ENCODE measurements at regions not wholly inside any gene's neighbourhood (a gene's known extent, or its start where the extent isn't known, plus 50 kb on each side); places are given as distances from the start of the nearest gene placed in this dataset.

GRCh38 chr5:38046103-38046502 lies 206.3 kb upstream of the GDNF start:
- intact Hi-C loops (cut with DNase I) = no loop called here
- no peak for DNase-seq (ENCODE audit: low spot score)

DNA sequence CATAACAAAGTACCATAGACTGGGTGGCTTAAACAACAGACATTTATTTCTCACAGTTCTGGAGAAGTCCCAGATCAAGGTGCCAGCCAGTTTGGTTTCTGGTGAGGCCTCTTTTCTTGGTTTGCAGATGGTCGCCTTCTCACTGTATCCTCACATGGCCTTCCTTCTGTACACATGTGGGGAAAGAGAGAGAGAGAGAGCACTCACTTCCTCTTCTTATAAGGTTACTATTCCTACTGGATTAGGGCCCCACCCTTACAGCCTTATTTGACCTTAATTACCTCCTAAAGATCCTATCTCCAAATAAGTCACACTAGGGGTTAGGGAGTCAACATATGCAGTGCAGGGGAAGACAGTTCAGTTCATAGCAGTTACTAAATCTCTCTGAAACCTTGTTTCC lies 205.6 kb upstream of the GDNF start:
- intact Hi-C loops (cut with DNase I) = no loop called here
- no peak for DNase-seq (ENCODE audit: low spot score)

DNA sequence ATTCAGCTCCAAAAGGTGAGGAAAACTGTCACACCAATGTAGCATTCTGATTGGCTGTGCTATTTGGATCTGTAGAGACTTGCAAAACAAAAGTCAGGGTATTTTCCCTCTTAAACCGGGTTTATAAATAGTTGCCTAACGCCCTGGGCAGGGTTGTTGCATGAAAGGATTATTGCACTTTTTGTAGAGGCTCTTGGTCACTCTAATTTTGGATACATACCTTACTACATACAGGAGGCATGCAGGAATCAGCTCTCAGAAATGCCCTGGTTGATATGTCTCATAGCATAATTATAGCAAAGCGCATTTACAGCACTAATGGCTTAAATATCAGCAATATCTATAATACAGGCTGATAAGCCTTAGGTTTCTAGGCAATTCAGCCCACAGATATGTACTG lies 200.0 kb upstream of the GDNF start:
- no peak for DNase-seq (ENCODE audit: low spot score)
- intact Hi-C loops (cut with DNase I) = no loop called here

DNA sequence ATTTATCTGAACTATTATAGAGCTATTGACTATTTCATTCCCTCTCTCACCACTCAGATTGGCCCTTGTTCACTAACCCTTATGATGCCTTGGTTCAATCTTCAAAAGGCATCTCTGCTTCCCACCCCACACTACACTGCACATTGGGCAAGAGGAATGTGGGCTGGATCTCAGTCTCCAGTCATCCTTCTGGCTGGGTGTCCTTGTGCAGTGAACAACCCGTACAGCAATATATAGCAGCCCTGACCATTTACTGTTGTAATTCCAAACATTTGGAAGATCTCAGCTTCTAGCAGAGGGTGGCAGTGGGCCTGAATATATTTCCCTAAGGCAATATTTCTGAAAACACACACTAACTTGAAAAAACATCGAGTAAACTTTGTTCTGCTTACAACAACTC lies 199.2 kb upstream of the GDNF start:
- DNase-seq (ENCODE audit: low spot score) = no peak
- intact Hi-C loops (cut with DNase I) = no loop called here

DNA sequence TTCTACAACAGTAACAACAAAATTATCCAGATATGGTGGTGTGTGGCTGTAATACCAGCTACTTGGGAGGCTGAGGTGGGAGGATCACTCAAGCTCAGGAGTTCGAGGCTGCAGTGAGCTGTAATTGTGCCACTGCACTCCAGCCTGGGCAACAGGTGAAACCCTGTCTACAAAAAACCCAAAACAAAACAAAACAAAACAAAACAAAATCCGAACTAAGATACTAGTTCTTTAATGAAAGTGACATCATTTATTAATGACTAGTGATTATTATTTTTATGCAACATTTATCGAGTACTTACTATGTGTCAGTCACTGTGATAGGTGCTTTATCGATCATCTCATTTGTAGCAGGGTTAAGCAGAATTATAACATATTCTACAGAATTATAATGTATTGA lies 196.9 kb upstream of the GDNF start:
- intact Hi-C loops (cut with DNase I) = no loop called here
- no peak for DNase-seq (ENCODE audit: low spot score)

- no peak for DNase-seq (ENCODE audit: low spot score)
- intact Hi-C loops (cut with DNase I) = no loop called here
Measured at GRCh38 chr5:38032149-38032548, 192.3 kb upstream of the GDNF start.

DNA sequence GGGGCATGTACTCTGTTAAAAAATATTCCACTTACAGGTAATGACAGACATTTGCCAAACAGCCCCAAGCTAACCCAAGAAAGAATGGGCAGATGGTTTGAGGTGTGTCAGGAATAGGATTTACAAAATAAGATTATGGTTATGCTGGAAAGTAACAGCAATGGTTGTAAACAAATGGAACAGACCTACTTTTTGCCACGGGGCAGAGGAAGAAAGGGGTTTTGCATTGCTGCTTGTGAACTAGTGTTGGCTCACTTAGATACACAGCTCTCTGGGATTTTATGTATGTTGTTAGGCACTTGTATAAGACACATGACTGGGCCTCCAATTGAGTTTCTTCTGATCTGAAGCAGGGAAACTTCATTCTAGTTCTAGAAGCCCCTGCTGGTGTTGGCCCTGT lies 191.5 kb upstream of the GDNF start:
- intact Hi-C loops (cut with DNase I) = no loop called here
- no peak for DNase-seq (ENCODE audit: low spot score)

DNA sequence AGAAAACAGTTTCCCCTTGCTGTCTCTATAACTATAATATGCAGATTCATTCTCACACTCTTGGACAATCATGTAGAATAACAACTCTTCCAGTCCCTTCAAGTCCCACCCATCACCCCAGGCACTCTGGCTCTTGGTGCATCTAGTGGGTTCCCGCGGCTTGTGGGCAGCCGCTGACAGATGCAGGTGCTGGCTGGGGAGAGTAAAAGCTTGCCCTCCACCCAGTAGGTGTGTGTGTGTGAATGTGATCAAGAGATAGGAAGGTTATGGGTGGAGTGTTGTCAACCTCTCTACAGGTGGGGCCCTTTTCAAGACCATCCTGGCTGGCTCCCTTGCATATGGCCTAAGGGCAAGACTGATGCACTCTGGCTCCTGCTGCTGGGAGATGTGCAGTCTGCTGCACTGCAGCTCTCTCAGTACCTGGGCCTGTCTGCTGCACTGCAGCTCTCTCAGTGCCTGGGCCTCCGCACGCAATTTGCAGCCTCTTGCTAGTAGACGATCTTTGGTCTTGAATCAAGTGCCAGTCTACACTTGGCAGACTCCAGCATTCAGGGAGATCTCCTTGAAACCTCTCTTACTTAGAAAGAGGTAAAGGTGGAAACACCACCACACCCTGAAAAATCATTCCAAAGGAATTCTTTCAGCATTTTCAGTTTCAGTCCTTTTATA lies 189.7 kb upstream of the GDNF start:
- intact Hi-C loops (cut with DNase I) = no loop called here

GRCh38 chr5:38023799-38024198 lies 184.0 kb upstream of the GDNF start:
- intact Hi-C loops (cut with DNase I) = no loop called here
- no peak for DNase-seq (ENCODE audit: low spot score)

More for the DNA sequence above, 189.7 kb upstream of the GDNF start:
- no peak for DNase-seq (ENCODE audit: low spot score)

DNA sequence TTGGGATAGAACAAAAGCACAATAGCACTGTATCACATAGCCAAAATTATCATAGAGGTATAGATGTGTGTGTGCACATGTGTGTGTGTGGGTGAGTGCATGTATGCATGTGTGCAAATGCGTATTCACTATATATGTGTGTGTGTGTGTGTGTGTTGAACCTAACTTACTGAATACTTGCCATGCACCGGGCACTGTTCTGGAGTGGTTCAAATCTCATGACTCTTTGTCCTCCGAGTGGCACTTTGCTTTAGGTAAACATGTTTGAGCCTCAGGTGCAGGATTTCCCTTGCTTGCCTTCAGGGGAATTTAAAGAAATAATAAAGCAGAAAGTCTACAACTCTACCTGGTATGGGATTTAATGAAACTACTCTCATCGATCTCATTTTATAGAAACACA lies 183.5 kb upstream of the GDNF start:
- DNase-seq (ENCODE audit: low spot score) = no peak
- intact Hi-C loops (cut with DNase I) = no loop called here

- intact Hi-C loops (cut with DNase I) = no loop called here
- DNase-seq (ENCODE audit: low spot score) = no peak
Measured at GRCh38 chr5:38022631-38023030, 182.8 kb upstream of the GDNF start.

DNA sequence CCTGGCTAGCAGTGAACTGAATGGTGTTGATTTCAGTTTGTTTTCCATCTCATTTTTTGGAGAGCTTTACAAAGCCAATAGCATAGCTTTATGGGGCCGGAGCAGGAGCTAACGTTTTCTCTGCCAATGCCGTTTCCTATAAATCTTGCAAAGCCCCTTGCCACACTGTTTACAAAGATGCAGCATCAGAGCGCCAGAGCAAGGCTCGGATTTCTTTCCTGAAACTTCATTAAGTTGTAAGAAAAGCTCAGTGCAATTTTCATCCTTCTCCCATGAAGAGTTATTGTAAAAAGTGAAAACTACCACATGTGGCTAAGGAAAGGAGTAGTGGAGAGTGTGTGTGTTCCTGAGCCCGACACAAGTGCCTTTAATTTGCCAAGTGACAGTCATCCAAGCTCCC lies 178.2 kb upstream of the GDNF start:
- DNase-seq (ENCODE audit: low spot score) = no peak
- intact Hi-C loops (cut with DNase I) = no loop called here

DNA sequence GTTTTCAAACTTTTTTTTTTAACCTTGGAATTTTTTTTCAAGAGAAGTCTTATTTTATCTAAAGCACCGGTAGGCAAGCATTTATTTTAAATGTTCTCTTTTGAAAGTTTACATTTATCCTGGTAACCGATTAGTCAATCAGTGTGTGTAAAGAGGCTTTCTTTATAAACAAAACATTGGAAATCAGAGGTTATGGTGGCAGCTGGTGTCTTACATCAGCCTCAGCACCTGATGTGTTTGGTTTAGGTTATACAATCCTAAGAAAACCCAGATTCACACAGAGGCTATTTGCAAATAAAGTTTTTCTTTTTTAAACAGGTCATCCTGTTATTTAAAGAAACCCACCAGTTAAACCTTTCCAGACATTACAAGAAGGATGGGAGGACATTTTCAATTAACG lies 173.3 kb upstream of the GDNF start:
- DNase-seq (ENCODE audit: low spot score) = no peak
- intact Hi-C loops (cut with DNase I) = no loop called here

DNA sequence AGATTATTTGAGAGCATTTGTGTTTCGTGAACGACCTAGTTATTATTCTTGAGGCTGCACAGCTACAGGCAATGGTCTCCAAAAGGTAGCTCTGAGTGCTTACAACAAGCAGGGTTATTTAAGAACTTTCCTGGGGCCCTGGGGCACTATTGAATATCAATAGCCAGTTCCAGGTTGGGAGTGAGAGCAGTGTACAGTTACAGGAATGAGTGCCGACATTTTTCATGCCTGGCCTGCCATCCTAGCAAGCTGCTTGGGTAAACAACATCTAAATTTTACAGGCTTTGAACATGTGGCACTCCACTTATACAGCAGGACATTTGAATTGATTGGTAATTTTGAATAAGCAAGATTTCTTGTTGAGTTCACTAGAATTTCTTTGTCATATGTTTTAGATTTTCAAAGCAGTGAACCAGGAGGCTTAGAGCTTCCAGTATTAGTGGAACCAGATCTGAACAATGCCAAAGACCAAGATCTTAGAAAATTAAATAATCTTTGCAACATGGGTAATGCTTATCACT lies 171.9 kb upstream of the GDNF start:
- no peak for DNase-seq (ENCODE audit: low spot score)
- intact Hi-C loops (cut with DNase I) = no loop called here

- intact Hi-C loops (cut with DNase I) = no loop called here
- no peak for DNase-seq (ENCODE audit: low spot score)
Measured at GRCh38 chr5:38009749-38010358, 170.0 kb upstream of the GDNF start.

DNA sequence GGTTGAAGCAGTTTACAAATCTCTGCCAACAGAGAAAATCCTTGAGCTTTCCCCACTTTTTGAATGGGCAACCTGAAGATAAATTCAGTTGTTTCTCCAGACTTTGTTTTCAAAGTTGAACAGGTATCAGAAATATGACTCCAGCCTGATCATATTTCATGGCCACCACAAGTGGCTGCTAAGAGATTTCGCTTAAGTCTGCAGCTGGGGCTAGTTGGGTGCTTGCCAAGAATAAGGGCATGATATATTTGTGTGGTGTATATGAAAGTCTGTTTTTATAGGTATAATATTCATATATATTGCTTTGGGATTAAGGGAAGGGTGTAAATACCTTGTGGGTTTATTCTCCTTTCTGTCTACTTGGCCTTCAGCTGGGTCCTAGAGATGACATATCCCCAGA lies 168.4 kb upstream of the GDNF start:
- intact Hi-C loops (cut with DNase I) = no loop called here
- no peak for DNase-seq (ENCODE audit: low spot score)

- no peak for DNase-seq (ENCODE audit: low spot score)
- intact Hi-C loops (cut with DNase I) = no loop called here
Measured at GRCh38 chr5:37999593-37999992, 159.8 kb upstream of the GDNF start.

- intact Hi-C loops (cut with DNase I) = no loop called here
- no peak for DNase-seq (ENCODE audit: low spot score)
Measured at GRCh38 chr5:37996918-37997317, 157.1 kb upstream of the GDNF start.

- intact Hi-C loops (cut with DNase I) = no loop called here
Measured at GRCh38 chr5:37994729-37995128, 154.9 kb upstream of the GDNF start.

GRCh38 chr5:37991301-37992299 lies 151.8 kb upstream of the GDNF start:
- no peak for DNase-seq (ENCODE audit: low spot score)
- intact Hi-C loops (cut with DNase I) = no loop called here

More at GRCh38 chr5:37994729-37995128, 154.9 kb upstream of the GDNF start:
- no peak for DNase-seq (ENCODE audit: low spot score)
